Posterior vena cava (tissue), 2 donors: ENCODE measurements at regions not wholly inside any gene's neighbourhood (a gene's known extent, or its start where the extent isn't known, plus 50 kb on each side); places are given as distances from the start of the nearest gene placed in this dataset.

Source experiments
- DNase-seq: peaks from one replicate; pipeline ENCODE4 v3.0.0-alpha.2; 2020; ENCODE audit warnings: low spot score
- intact Hi-C, 2 donors: fragments of 100-400 bp; cut with DNase I; formaldehyde crosslinking; loops; one replicate each; pipeline versions ENCODE4 v1.14.1 to v1.14.2; 2022 to 2023
- donor health status: DM: yes; HTN: yes; CAD: no.
- donor health status: DM: yes; HTN: yes; CAD: no.

GRCh38 chr12:5213990-5214389 is 170.3 kb downstream of the KCNA5 start:
- intact Hi-C loops = loop anchor here in 1 of 2 donors (5.0 kb wide), 1 partner anchor 157 kb away; no protein-coding TSS in a partner anchor
- no peak for DNase-seq

- intact Hi-C loops = no loop called here
- DNase-seq = no peak
These were observed 174.3 kb downstream of the KCNA5 start for GRCh38 chr12:5217936-5218335.

GRCh38 chr12:5220099-5220498 is 176.4 kb downstream of the KCNA5 start:
- no peak for DNase-seq
- intact Hi-C loops = no loop called here

- no peak for DNase-seq
- intact Hi-C loops = no loop called here
These were observed 177.2 kb downstream of the KCNA5 start for GRCh38 chr12:5220835-5221234.

GRCh38 chr12:5222011-5222461 is 178.4 kb downstream of the KCNA5 start:
- intact Hi-C loops = no loop called here
- DNase-seq = no peak

GRCh38 chr12:5222729-5223128 is 179.1 kb downstream of the KCNA5 start:
- DNase-seq = no peak
- intact Hi-C loops = no loop called here

- no peak for DNase-seq
- intact Hi-C loops = no loop called here
These were observed 180.2 kb downstream of the KCNA5 start for GRCh38 chr12:5223881-5224280.

GRCh38 chr12:5226581-5226980 is 182.9 kb downstream of the KCNA5 start:
- no peak for DNase-seq
- intact Hi-C loops = no loop called here

- no peak for DNase-seq
- intact Hi-C loops = no loop called here
These were observed 184.2 kb downstream of the KCNA5 start for GRCh38 chr12:5227708-5228373.

- DNase-seq = no peak
- intact Hi-C loops = no loop called here
These were observed 186.5 kb downstream of the KCNA5 start for GRCh38 chr12:5230156-5230555.

GRCh38 chr12:5230861-5231260 is 187.2 kb downstream of the KCNA5 start:
- no peak for DNase-seq
- intact Hi-C loops = no loop called here

GRCh38 chr12:5232291-5232690 is 188.6 kb downstream of the KCNA5 start:
- intact Hi-C loops = no loop called here

GRCh38 chr12:5232826-5233500 is 189.3 kb downstream of the KCNA5 start:
- intact Hi-C loops = no loop called here
- DNase-seq = no peak

More at GRCh38 chr12:5232291-5232690, 188.6 kb downstream of the KCNA5 start:
- DNase-seq = no peak

GRCh38 chr12:5236022-5236640 is 192.5 kb downstream of the KCNA5 start:
- intact Hi-C loops = no loop called here
- no peak for DNase-seq

- no peak for DNase-seq
- intact Hi-C loops = no loop called here
These were observed 189.5 kb upstream of the NTF3 start for GRCh38 chr12:5242440-5242839.

GRCh38 chr12:5243014-5243413 is 188.9 kb upstream of the NTF3 start:
- intact Hi-C loops = no loop called here
- DNase-seq = no peak

GRCh38 chr12:5244513-5244972 is 187.4 kb upstream of the NTF3 start:
- intact Hi-C loops = no loop called here
- DNase-seq = no peak

GRCh38 chr12:5246196-5246595 is 185.7 kb upstream of the NTF3 start:
- no peak for DNase-seq
- intact Hi-C loops = no loop called here

- intact Hi-C loops = no loop called here
- DNase-seq = no peak
These were observed 184.8 kb upstream of the NTF3 start for GRCh38 chr12:5247144-5247543.

GRCh38 chr12:5248230-5248629 is 183.7 kb upstream of the NTF3 start:
- intact Hi-C loops = no loop called here
- DNase-seq = no peak
